HG02623 (cell line): ENCODE measurements at regions not wholly inside any gene's neighbourhood (a gene's known extent, or its start where the extent isn't known, plus 50 kb on each side); places are given as distances from the start of the nearest gene placed in this dataset.

Source experiments
- ATAC-seq: cut with Tn5 transposase; IDR thresholded peaks from one replicate; pipeline ENCODE4 v1.9.1; 2021; ENCODE audit warnings: moderate library complexity; ENCODE audit not compliant: unreplicated experiment

DNA sequence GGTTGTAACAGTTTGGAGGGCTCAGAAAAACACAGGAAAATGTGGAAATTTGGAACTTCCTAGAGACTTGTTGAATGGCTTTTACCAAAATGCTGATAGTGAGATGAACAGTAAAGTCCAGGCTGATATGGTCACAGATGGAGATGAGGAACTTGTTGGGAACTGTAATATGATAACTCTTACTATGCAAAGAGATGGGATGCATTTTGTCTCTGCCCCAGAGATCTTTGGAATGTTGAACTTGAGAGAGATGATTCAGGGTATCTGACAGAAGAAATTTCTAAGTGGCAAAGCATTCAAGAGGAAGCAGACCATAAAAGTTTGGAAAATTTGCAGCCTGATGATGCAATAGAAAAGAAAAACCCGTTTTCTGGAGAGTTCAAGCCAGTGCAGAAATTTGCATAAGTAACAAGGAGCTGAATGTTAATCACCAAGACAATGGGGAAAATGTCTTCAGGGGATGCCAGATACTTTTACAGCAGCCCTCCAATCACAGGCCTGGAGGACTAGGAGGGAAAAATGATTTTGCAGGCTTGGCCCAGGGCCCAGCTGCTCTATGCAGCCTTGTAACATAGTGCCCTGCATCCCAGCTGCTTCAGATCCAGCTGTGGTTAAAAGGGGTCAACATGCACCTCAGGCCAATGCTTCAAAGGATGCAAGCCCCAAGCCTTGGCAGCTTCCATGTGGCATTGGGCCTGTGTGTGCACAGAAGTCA, 572.7 kb upstream of the ATP2B1 start:
- no peak for ATAC-seq

GRCh38 chr12:90280564-90281058, 572.0 kb upstream of the ATP2B1 start:
- peak; percentile 42 for ATAC-seq

GRCh38 chr12:90280033-90280432, 571.4 kb upstream of the ATP2B1 start:
- ATAC-seq: no peak

- no peak for ATAC-seq
Measured at GRCh38 chr12:90275088-90275487, 566.5 kb upstream of the ATP2B1 start.

- peak; percentile 39 for ATAC-seq
Measured at GRCh38 chr12:90274407-90274806, 565.8 kb upstream of the ATP2B1 start.

DNA sequence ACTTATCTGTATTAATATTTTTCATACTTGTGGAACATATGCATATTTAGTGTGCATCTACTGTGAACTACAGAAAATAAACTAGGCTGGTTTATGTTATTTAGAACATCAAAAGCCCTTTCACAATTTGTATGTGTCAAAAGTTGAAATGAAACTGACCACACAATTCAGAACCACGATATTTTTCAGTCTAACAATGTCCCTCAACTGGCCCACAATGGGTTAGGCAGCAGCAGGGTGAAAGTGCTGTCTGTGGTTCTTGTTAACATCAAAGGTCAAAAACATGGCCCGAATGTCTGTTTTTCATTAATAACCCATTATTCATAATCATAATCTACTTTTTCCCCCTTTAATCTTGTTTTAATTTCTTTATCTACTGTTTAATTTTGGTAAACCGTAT, 559.9 kb upstream of the ATP2B1 start:
- ATAC-seq: no peak

DNA sequence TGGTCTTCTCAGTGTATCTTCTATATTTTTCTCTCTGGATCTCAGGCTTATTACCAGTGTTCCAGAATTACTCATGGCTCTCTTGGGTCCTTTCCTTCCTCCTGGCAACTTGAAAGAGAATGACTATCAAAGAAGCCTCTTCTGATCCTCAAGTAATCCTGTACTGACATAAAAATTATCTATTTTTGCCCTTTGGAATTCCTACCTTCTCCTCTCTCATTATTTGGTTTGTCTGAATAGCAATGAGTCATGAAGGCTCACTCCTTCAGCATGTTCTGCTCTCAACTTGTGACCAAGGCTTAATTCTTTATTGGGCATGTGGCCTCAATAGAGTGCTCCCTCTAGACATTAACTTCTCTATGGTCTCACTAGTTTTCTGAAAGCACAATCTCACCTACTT, 553.6 kb upstream of the ATP2B1 start:
- no peak for ATAC-seq

- ATAC-seq: no peak
Measured at GRCh38 chr12:90261283-90261682, 552.6 kb upstream of the ATP2B1 start.

- no peak for ATAC-seq
Measured at GRCh38 chr12:90260136-90260535, 551.5 kb upstream of the ATP2B1 start.

DNA sequence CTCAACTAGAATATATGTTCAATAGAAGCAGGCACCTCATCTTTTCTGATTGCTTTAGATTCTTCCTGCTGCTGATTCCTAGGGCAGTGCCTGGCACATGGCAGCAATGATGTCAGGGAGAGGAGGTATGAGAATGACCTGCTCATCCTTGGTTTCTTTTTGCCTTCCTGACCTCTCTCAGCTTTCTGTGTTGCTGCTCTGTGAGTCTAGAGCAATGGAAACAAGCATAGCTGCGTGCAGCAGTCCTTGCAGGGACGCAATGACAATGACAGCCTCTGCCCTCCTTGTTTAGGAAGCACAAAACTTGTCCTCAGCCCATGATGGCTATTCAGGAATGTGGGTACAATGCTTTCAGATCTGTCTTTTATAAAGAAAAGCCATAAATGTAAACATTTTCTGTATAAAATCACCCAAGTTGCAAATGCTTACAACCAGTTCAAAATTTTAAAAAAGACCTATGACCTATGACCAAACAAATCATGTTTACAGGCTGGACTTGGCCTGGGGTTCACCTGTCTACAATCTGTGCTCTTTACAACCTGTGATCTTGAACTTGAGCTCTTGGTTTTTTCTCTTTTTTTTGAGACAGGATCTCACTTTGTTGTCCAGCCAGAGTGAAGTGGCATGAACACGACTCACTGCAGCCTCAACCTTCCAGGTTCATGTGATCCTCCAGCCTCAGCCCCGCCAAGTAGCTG, 549.4 kb upstream of the ATP2B1 start:
- ATAC-seq: no peak

DNA sequence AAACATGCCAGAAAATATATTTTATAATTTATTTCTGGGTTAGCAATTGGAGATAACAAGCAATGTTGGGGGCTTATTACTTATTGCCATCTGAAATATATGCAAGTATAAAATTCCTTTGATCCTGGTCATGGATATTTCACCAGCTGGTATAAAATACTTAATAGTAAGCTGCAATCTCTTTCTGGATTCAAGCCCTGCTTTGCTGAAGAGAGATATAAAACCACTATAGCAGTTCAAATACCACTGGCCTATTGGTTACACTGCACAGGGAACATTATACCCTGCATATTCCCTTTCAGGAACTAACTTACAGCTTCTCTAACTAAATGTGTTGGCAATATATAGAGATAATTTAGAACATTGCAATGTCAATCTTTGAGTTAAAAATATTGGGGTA, 546.2 kb upstream of the ATP2B1 start:
- no peak for ATAC-seq

DNA sequence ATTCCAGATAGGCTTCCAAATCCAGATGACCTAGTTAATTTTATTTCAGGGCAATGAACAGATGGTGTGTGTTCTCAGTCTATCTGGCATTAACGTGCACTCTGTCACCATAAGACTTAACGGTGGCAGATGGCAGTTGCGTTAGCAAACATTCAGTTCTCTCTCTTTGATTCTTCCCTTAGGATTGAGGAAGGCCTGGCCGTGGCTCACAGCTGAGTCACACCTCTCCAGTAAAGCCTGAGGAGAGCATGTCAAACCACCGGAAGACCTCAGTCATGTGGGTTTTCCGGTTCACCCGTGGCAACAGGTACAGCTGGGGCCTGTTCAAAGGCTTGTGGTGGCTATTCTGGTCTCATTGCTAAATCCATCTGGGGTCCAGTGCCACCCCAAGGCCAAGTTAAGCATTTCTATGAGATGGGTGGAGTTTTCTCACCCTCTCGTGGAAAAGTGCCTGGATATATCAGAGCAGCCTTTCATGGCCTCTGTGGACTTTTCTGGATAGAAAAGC, 545.1 kb upstream of the ATP2B1 start:
- peak; percentile 100 for ATAC-seq

DNA sequence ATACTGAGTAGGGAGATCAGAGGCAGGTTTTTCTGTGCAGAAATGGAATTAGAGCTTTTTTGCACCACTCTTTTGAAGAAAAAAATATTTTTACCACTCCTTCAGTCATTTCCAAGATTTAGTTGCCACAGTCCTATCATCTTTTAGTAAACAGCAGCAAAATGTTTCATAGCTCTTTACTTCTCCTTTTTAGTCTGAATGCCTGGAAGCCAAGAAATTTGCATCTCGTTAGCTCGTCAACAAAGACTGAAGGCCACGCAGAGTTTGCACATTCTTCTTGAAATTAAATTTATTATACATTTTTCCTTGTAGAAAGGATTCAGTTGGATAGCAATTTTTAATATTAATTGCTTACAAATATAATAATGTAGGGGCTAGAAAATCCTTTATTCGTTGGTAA, 544.5 kb upstream of the ATP2B1 start:
- no peak for ATAC-seq

- ATAC-seq: no peak
Measured at GRCh38 chr12:90250766-90251165, 542.1 kb upstream of the ATP2B1 start.

- no peak for ATAC-seq
Measured at GRCh38 chr12:90250042-90250441, 541.4 kb upstream of the ATP2B1 start.

DNA sequence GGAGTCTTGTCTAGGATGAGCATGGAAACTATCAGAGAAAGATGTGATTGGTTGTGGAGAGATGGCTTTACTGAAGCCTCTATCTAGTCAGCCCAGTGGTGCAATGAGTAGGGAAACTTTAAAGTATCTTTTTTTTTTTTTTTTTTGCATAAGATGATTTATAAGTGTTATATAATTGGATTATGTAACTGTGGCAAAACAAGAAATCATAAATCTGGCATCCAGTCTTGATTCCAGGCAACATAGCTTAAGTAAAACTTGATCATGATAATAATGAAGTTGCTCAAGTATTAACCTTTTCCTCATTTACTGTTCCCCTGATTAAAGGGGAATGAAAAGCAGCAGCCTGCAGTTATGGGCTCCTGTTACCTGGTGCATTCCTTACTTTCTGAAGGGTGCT, 538.0 kb upstream of the ATP2B1 start:
- no peak for ATAC-seq

DNA sequence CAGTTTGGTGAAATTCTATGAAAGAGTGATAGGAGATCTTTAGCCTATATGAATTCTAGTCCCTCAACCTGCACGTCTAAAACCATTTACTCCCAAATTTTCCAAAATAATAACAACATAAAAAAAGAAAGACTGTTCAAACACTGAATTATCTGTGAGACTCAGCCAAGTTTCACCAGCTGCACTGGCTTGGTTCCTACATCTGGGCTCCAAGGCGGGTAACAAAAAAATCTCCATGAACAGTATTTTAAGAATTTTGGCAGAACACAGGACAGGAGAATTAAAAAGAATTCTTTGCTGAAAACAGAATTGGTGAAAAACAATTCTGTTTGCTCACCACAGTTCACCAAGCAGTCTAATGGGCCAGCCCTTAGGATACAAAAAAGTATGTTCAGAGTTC, 536.8 kb upstream of the ATP2B1 start:
- no peak for ATAC-seq

DNA sequence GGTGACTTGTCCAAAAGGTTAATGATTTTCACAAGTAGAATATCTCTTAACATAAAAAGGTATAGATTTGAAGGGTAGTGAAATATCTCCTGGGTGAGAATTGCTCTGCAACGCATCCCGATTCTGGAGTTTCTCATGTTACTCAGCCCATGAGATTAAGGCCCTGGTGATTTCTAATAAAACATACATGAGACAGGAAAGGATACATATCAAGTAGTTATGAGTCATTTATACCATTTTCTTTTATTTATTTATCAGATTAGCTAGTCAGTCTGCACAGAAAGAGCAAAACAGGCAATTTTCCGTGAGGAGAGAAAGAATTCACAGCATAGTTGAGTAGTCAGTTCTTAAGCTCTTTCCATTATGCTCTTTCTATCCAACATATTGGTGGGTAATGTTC, 535.6 kb upstream of the ATP2B1 start:
- no peak for ATAC-seq

DNA sequence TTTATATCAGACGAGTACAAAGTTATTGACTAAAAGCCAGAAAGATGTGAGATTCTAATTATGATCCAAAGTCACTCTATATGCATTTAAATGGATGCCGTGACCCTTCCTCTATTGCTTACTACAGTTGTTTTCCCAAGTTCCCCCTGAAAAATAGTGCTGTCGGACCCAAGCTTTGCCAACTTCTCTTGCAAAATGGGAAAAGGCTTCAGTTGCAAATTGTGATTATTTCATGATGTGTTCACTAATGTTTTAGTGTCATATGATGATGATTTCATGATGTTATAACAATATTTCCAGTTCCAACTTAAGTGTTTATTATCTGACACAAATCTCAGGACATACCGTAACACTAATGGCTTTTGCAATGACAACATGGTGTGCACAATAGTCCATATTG, 534.6 kb upstream of the ATP2B1 start:
- ATAC-seq: no peak

DNA sequence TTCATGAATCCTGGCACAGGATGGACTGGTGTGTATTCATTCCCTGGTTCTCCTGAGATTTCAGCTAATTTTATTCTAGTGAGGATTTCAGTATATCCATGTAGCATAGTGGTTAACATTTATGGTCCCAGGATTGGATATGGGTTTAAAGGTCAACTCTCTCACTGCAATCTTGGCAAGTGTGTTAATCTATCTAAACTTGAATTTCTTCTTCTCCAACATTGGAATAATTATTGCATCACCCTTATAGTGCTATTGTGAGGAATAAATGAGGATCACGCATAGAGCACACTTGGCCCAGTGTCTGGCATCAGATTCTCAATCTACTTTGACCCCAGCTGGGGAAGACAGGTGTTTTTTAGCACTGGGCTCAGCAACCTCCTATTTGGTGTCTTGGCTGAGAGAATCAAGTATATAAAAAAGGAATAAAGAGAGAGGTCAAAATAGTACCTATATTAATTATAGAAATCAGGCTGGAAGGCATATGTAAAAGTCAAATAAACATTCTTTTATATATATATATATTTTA, 531.2 kb upstream of the ATP2B1 start:
- ATAC-seq: no peak

- no peak for ATAC-seq
Measured at GRCh38 chr12:90238663-90239271, 530.1 kb upstream of the ATP2B1 start.

GRCh38 chr12:90237841-90238240, 529.2 kb upstream of the ATP2B1 start:
- ATAC-seq: no peak
